Mesodermal cell (in vitro differentiated cells): ENCODE measurements at regions not wholly inside any gene's neighbourhood (a gene's known extent, or its start where the extent isn't known, plus 50 kb on each side); places are given as distances from the start of the nearest gene placed in this dataset.

ENCODE experiments used
- H3K27ac ChIP-seq: 2 replicates; pipeline ENCODE4 v1.7.0; 2013; ENCODE audit warnings: mild to moderate bottlenecking, low read depth, low read length, moderate library complexity; ENCODE audit not compliant: severe bottlenecking
- H3K36me3 ChIP-seq: 2 replicates; pipeline ENCODE4 v1.7.1; 2013; ENCODE audit warnings: mild to moderate bottlenecking, low read length, moderate library complexity; ENCODE audit not compliant: control insufficient read depth, insufficient read depth
- H3K4me1 ChIP-seq: one replicate; pipeline ENCODE4 v1.7.1; 2013; ENCODE audit warnings: mild to moderate bottlenecking, low read length; ENCODE audit not compliant: insufficient read depth, control insufficient read depth, poor library complexity, severe bottlenecking
- H3K4me3 ChIP-seq: 2 replicates; pipeline ENCODE4 v1.7.0; 2013; ENCODE audit warnings: low read length, control low read depth, mild to moderate bottlenecking; ENCODE audit not compliant: insufficient read depth, poor library complexity, severe bottlenecking; ENCODE audit errors: extremely low read depth
- H3K9me3 ChIP-seq: 2 replicates; pipeline ENCODE4 v1.7.1; 2013; ENCODE audit warnings: mild to moderate bottlenecking, low read length, moderate library complexity; ENCODE audit not compliant: control insufficient read depth
- WGBS, 2 experiments: methylation state at CpG; one replicate each; pipeline ENCODE4 v1.1.5; 2013; ENCODE audit warnings: missing lambda C conversion rate in 2 of 2; ENCODE audit not compliant: insufficient coverage in 2 of 2; 5-methylcytosine and 5-hydroxymethylcytosine counted together

- WGBS, 2 experiments: 100% methylated on average over 1 of the region's 1 CpG
- no peaks in the 10 kb centered on the region for H3K9me3 ChIP-seq
- H3K4me1 ChIP-seq: no peaks in the 10 kb centered on the region
- H3K36me3 ChIP-seq: no peaks in the 10 kb centered on the region
- H3K27ac ChIP-seq: no peak overlapping the region
- H3K4me3 ChIP-seq: no peak overlapping the region
Measured at GRCh38 chr4:159547645-159548308, 444.9 kb downstream of the RAPGEF2 start.

DNA sequence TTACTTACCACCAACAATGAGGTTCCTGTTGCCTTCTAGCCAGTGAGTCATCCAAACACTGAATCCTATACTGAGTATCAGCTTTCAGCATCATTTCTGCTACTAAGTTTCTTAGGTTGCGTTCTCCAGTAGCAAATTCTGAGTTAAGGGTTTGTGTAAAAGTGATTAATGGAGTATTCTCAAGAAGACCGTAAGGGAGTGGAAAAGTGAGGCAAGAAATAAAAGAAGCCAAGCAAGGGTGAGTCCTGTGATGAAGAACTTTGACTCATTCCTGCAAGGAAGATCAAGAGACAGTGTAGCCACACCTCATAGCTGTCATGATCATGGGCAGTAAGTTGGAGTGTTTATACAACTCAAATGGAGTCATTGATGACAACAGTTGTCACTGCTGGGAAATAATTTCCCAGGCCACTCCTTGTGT, 446.2 kb downstream of the RAPGEF2 start:
- no peaks in the 10 kb centered on the region for H3K9me3 ChIP-seq
- H3K4me1 ChIP-seq: no peaks in the 10 kb centered on the region
- no peaks in the 10 kb centered on the region for H3K36me3 ChIP-seq
- H3K27ac ChIP-seq: no peak overlapping the region
- H3K4me3 ChIP-seq: no peak overlapping the region
- 92 to 100% methylated on average over 2 of the region's 2 CpGs for WGBS, 2 experiments

DNA sequence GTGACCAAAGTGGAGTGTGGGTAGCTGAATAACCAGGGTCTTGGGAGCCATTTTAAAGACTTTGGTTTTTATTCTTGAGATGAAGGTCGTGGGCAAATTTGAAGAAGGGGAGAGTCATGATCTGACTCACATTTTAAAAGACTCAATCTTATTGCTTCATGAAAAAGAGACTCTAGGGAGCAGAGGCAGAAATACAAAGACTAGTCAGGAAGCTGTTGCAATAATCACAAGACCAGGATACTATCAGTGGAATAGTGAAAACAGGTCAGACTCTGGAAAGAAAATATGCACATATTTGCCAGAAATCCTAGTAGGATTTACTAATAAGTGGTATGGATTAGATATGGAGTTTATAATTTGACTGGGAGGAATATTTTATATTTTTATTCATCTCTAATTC, 448.4 kb downstream of the RAPGEF2 start:
- Histone ChIP-seq H3K9me3 (no peaks in the 10 kb centered on the region), H3K4me1 (no peaks in the 10 kb centered on the region), H3K27ac (no peak overlapping the region), H3K4me3 (no peak overlapping the region), H3K36me3 (no peaks in the 10 kb centered on the region)
- WGBS, 2 experiments: no CpG with 5 or more reads among the region's 1 CpG

DNA sequence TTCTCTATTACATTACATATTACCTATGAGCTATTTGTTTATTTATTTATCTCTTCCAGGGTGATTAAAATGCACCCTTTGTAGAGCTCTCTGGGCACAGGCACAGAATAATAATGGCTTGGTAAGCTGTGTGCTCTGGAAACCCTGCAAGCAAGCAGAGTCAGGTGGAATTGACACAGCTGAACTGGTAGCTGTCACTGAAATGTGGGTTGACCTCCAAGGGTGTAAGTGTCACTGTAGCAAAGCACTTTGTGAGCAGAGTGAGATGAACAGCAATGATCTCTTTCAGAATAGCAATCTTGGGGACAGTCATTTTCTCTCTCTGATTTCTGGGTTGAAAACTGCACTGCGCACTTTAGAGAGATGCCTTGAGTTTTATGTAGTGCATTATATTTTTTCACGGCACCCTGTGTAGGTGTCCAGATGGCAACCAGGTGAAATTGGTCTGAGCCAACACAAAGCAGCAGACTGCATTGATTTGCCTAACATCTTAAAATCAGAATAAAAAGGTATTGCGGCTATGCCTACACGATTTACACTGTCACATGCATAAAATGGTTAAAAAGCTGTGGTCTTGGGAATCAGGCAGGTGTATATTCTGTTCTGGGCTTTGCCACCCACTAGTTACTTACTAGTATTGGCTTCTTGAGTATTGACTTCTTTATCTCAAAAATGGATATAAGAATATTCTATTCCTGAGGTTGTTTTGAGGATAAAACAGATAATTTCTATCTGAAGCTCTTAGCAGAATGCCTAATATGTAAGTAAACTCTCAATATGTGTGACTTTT, 450.3 kb downstream of the RAPGEF2 start:
- no peaks in the 10 kb centered on the region for H3K36me3 ChIP-seq
- no peak overlapping the region for H3K27ac ChIP-seq
- H3K9me3 ChIP-seq: no peaks in the 10 kb centered on the region
- H3K4me1 ChIP-seq: no peaks in the 10 kb centered on the region
- 86 to 100% methylated on average over 1 to 3 of the region's 4 CpGs for WGBS, 2 experiments
- H3K4me3 ChIP-seq: no peak overlapping the region

- H3K9me3 ChIP-seq: peaks cover 4% of the 10 kb centered on the region
- H3K4me1 ChIP-seq: no peaks in the 10 kb centered on the region
- no peak overlapping the region for H3K27ac ChIP-seq
- H3K4me3 ChIP-seq: no peak overlapping the region
- no peaks in the 10 kb centered on the region for H3K36me3 ChIP-seq
Measured at GRCh38 chr4:159555873-159556272, 453.0 kb downstream of the RAPGEF2 start.

DNA sequence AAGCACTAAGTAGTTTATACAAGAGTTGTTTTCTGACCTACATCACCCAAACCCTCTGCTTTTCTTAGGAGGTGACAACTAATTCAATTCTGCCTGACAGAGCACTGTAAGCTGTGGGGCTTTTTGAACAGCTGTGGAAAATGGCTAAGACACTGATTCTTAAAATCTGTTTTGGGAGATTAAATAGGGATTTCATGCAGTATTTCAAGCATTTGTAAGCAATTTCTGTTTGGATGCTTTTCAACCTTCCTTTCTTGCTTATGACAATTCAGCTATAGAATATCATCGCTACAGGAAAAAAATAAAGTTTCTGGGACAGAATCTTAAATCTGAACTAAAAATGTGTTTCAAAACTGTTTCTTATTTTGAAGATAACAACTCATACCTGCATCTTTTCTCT, 459.5 kb downstream of the RAPGEF2 start:
- 100% methylated on average over 1 of the region's 1 CpG; no CpG with 5 or more reads in 1 of the 2 experiments for WGBS, 2 experiments
- H3K4me3 ChIP-seq: no peak overlapping the region
- no peak overlapping the region for H3K27ac ChIP-seq
- H3K9me3 ChIP-seq: peaks cover 4% of the 10 kb centered on the region
- H3K36me3 ChIP-seq: no peaks in the 10 kb centered on the region
- no peaks in the 10 kb centered on the region for H3K4me1 ChIP-seq

DNA sequence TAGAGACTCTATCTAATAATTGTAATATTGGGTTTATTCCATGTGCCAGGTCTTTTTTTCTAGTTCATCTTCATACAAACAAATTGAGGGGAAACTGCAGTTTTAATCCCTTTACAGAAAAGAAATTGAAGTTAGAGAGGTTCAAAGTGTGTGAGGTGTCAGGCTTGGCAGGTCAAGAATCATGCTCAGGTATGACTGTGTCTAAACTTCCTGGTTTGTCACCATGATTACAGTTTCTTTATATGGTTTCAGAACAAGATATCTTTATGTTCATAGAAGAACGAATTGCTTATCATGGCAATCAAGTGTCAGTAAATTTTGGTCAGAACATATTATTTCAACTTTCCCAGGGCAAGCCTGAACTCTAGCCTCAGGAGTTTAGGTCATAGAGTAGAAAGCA, 460.4 kb downstream of the RAPGEF2 start:
- H3K4me3 ChIP-seq: no peak overlapping the region
- H3K27ac ChIP-seq: no peak overlapping the region
- no peaks in the 10 kb centered on the region for H3K4me1 ChIP-seq
- WGBS, 2 experiments: no CpG with 5 or more reads among the region's 1 CpG
- H3K36me3 ChIP-seq: no peaks in the 10 kb centered on the region
- H3K9me3 ChIP-seq: peaks cover 4% of the 10 kb centered on the region

- no peak overlapping the region for H3K27ac ChIP-seq
- no peaks in the 10 kb centered on the region for H3K36me3 ChIP-seq
- H3K9me3 ChIP-seq: peaks cover 4% of the 10 kb centered on the region
- no peak overlapping the region for H3K4me3 ChIP-seq
- WGBS, 2 experiments: 81 to 95% methylated on average over 4 to 5 of the region's 5 CpGs
- no peaks in the 10 kb centered on the region for H3K4me1 ChIP-seq
Measured at GRCh38 chr4:159564615-159565014, 461.7 kb downstream of the RAPGEF2 start.

DNA sequence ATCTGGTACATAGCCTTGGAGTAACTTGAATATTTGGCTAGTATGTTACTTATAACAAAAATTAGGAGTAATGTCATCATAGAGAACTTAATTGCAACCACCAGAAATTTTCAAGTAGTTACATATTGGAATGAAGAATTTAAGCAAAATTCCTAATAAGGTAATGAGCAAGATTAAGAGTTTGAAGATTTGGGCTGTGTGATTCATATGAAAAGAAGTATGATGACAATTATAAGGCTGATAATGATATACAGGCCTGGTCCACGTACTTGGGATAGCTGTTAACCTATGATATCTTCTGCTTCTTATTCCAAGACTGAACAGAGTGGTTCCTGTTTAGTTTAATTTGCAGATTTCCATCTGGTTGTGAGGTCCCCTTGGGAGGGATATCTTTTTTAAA, 463.9 kb downstream of the RAPGEF2 start:
- Histone ChIP-seq H3K27ac (no peak overlapping the region), H3K36me3 (no peaks in the 10 kb centered on the region), H3K4me1 (no peaks in the 10 kb centered on the region), H3K4me3 (no peak overlapping the region), H3K9me3 (no peaks in the 10 kb centered on the region)
- 80 to 100% methylated on average over 1 of the region's 1 CpG for WGBS, 2 experiments

DNA sequence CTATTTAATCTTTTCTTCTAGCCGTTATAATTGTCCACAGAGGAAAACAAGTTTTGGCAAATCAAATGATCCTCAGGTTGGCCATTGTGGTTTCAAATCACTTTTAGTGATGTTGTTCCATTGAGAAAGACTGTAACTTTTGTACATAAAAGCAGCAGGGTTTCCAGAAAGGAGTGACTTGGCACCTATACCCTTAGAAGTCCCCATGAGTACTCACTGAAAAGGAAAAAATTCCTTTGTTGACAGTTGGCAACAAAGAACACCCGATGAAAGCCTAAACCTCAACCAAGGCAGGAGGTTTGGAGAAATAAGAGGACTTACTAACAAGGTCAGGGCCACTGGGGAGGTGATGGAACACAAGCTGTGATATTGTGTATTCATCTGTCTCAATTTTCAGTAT, 474.4 kb downstream of the RAPGEF2 start:
- H3K4me1 ChIP-seq: no peaks in the 10 kb centered on the region
- no peak overlapping the region for H3K27ac ChIP-seq
- H3K36me3 ChIP-seq: no peaks in the 10 kb centered on the region
- no peaks in the 10 kb centered on the region for H3K9me3 ChIP-seq
- 71 to 90% methylated on average over 1 to 2 of the region's 2 CpGs for WGBS, 2 experiments
- H3K4me3 ChIP-seq: no peak overlapping the region

GRCh38 chr4:159582685-159583084, 479.8 kb downstream of the RAPGEF2 start:
- no peak overlapping the region for H3K27ac ChIP-seq
- H3K36me3 ChIP-seq: no peaks in the 10 kb centered on the region
- H3K4me1 ChIP-seq: no peaks in the 10 kb centered on the region
- H3K4me3 ChIP-seq: no peak overlapping the region
- H3K9me3 ChIP-seq: peaks cover 21% of the 10 kb centered on the region
